ENCODE measurements at regions not wholly inside any gene's neighbourhood (a gene's known extent, or its start where the extent isn't known, plus 50 kb on each side); places are given as distances from the start of the nearest gene placed in this dataset.

DNA sequence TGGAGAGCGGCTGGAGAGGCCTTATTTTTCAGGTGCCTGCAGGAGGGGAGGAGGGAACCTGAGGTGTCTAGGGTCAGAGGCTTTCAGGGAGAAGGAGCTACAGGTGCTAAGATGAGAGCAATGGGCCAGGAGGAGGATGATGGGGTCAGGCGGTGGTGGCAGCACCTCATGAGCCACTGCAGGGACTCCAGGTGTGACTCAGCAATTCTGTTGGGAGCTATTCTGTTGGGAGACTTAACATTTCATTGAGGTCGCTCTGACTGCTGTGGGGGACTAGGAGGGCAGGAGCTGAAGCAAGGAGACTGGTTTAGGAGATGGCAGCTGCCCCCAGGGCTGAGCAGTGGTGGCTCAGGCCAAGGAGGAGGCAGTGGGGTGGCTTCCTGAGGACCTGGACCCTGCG lies 65.0 kb downstream of the CLDN34 start:
- TF ChIP-seq, protein P1, sequence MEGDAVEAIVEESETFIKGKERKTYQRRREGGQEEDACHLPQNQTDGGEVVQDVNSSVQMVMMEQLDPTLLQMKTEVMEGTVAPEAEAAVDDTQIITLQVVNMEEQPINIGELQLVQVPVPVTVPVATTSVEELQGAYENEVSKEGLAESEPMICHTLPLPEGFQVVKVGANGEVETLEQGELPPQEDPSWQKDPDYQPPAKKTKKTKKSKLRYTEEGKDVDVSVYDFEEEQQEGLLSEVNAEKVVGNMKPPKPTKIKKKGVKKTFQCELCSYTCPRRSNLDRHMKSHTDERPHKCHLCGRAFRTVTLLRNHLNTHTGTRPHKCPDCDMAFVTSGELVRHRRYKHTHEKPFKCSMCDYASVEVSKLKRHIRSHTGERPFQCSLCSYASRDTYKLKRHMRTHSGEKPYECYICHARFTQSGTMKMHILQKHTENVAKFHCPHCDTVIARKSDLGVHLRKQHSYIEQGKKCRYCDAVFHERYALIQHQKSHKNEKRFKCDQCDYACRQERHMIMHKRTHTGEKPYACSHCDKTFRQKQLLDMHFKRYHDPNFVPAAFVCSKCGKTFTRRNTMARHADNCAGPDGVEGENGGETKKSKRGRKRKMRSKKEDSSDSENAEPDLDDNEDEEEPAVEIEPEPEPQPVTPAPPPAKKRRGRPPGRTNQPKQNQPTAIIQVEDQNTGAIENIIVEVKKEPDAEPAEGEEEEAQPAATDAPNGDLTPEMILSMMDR (conservative IDR thresholded peaks at IDR 0.05; ENCODE audit: low read depth, low read length), result no peak
- TF ChIP-seq EZH2 (IDR thresholded peaks at IDR 0.05; ENCODE audit: borderline replicate concordance, low read depth, low read length, poor library complexity, severe bottlenecking), result no peak

Data from A673 (cell line).